Fibroblast of lung (primary cell): ENCODE measurements at regions not wholly inside any gene's neighbourhood (a gene's known extent, or its start where the extent isn't known, plus 50 kb on each side); places are given as distances from the start of the nearest gene placed in this dataset.

Experiments
- DNase-seq, 2 donors: peaks; one replicate each; pipeline versions ENCODE4 v3.0.0 to v3.0.0-alpha.2; 2010; ENCODE audit warnings: low read depth in 2 of 2
- H2AFZ ChIP-seq: 2 replicates; pipeline ENCODE4 v1.5.1; 2012; ENCODE audit warnings: low read length, control low read depth, inconsistent platforms
- H3K27ac ChIP-seq: 2 replicates; pipeline ENCODE4 v1.5.1; 2011; ENCODE audit warnings: low read length, control low read depth; ENCODE audit not compliant: insufficient read depth
- H3K27me3 ChIP-seq: 2 replicates; pipeline ENCODE4 v1.5.1; 2011; ENCODE audit warnings: mild to moderate bottlenecking, low read length; ENCODE audit not compliant: control insufficient read depth, insufficient read depth
- H3K36me3 ChIP-seq: 2 replicates; pipeline ENCODE4 v1.5.1; 2011; ENCODE audit warnings: low read length; ENCODE audit not compliant: control insufficient read depth, insufficient read depth
- H3K4me1 ChIP-seq: 2 replicates; pipeline ENCODE4 v1.5.1; 2011; ENCODE audit warnings: low read length; ENCODE audit not compliant: control insufficient read depth, insufficient read depth; ENCODE audit errors: extremely low read depth
- H3K4me2 ChIP-seq: 2 replicates; pipeline ENCODE4 v1.5.1; 2011; ENCODE audit warnings: low read length, control low read depth; ENCODE audit not compliant: insufficient read depth; ENCODE audit errors: extremely low read depth
- H3K4me3 ChIP-seq, 4 experiments: fragments of 200-600 bp in 1 of 4; sonication (generic) in 1 of 4; replicated peaks in 1 of 4; 2 replicates each; pipeline ENCODE4 v1.5.1; 2011 to 2016; ENCODE audit warnings: low read length in 4 of 4, low read depth in 3 of 4, mild to moderate bottlenecking in 3 of 4, control low read depth in 2 of 4, inconsistent platforms in 1 of 4, mixed read lengths in 1 of 4; ENCODE audit not compliant: insufficient read depth in 1 of 4; ENCODE audit errors: control extremely low read depth in 1 of 4
- H3K79me2 ChIP-seq: 2 replicates; pipeline ENCODE4 v1.5.1; 2012; ENCODE audit warnings: mild to moderate bottlenecking, low read length, inconsistent platforms; ENCODE audit not compliant: control insufficient read depth, insufficient read depth
- H3K9ac ChIP-seq: 2 replicates; pipeline ENCODE4 v1.5.1; 2011; ENCODE audit warnings: mild to moderate bottlenecking, low read length, control low read depth; ENCODE audit not compliant: insufficient read depth
- H3K9me3 ChIP-seq: 2 replicates; pipeline ENCODE4 v1.5.1; 2012; ENCODE audit warnings: low read depth, low read length; ENCODE audit not compliant: control insufficient read depth, insufficient read depth
- H4K20me1 ChIP-seq: 2 replicates; pipeline ENCODE4 v1.5.1; 2011; ENCODE audit warnings: low read length; ENCODE audit not compliant: control insufficient read depth, insufficient read depth; ENCODE audit errors: extremely low read depth
- CTCF ChIP-seq, 2 donors: IDR thresholded peaks in 1 of 2; conservative IDR thresholded peaks in 1 of 2; 1 replicate in 1 of 2; 2 replicates in 1 of 2; pipeline ENCODE4 v1.5.1; 2011 to 2012; ENCODE audit warnings: low read length in 2 of 2, control low read depth in 1 of 2, inconsistent platforms in 1 of 2, low read depth in 1 of 2, mild to moderate bottlenecking in 1 of 2
- EZH2 ChIP-seq: IDR thresholded peaks from 2 replicates; pipeline ENCODE4 v1.5.1; 2012; ENCODE audit warnings: low read length, control low read depth, mild to moderate bottlenecking; ENCODE audit errors: missing control alignments

GRCh38 chr16:58843675-58844074, 109.6 kb upstream of the GOT2 start:
- H2AFZ ChIP-seq, result no peak overlapping the region
- peak; percentile 14 to 15 for TF ChIP-seq CTCF (conservative IDR thresholded peaks at IDR 0.05 in 1 of 2, IDR thresholded peaks at IDR 0.05 in 1 of 2; ENCODE audit: low read depth in 1 of 2, low read length in 2 of 2)
- TF ChIP-seq EZH2, result no peak
- no peaks in the 10 kb centered on the region for H3K36me3 ChIP-seq
- no peaks in the 10 kb centered on the region for H3K9me3 ChIP-seq
- H4K20me1 ChIP-seq, result no peaks in the 10 kb centered on the region
- H3K4me1 ChIP-seq, result no peaks in the 10 kb centered on the region
- H3K27ac ChIP-seq, result no peak overlapping the region
- H3K27me3 ChIP-seq, result no peaks in the 10 kb centered on the region
- H3K9ac ChIP-seq, result no peak overlapping the region
- no peak overlapping the region for H3K4me3 ChIP-seq
- DNase-seq, result peak; percentile 33 to 49
- H3K4me2 ChIP-seq, result no peak overlapping the region
- no peaks in the 10 kb centered on the region for H3K79me2 ChIP-seq

DNA sequence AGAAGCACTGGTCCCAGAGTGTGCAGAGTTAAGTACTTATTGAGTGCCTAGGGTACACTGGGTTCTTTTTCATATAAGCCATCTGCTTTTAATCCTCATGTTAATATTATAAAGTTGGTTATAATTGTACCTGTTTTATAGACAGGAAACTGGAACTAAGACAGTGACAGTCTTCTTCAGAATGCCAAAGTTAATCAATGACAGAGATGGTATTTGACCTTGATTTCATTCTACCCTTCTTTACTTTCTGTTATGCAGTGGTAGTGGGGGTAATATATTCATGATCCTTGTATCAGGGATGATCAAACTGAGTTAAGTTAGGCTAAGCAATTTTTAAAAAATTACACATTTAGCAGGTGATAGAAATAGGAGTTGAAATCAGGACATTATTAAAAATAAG, 108.6 kb upstream of the GOT2 start:
- no peak overlapping the region for H3K27ac ChIP-seq
- no peaks in the 10 kb centered on the region for H3K9me3 ChIP-seq
- H3K4me2 ChIP-seq, result no peak overlapping the region
- no peak overlapping the region for H3K4me3 ChIP-seq
- TF ChIP-seq CTCF (conservative IDR thresholded peaks at IDR 0.05 in 1 of 2, IDR thresholded peaks at IDR 0.05 in 1 of 2; ENCODE audit: low read depth in 1 of 2, low read length in 2 of 2) (no peak), EZH2 (no peak)
- H2AFZ ChIP-seq, result no peak overlapping the region
- H3K27me3 ChIP-seq, result no peaks in the 10 kb centered on the region
- no peaks in the 10 kb centered on the region for H3K4me1 ChIP-seq
- no peak overlapping the region for H3K9ac ChIP-seq
- H4K20me1 ChIP-seq, result no peaks in the 10 kb centered on the region
- H3K36me3 ChIP-seq, result no peaks in the 10 kb centered on the region
- H3K79me2 ChIP-seq, result no peaks in the 10 kb centered on the region
- no peak for DNase-seq

- H3K27me3 ChIP-seq, result no peaks in the 10 kb centered on the region
- TF ChIP-seq EZH2 (no peak), CTCF (conservative IDR thresholded peaks at IDR 0.05 in 1 of 2, IDR thresholded peaks at IDR 0.05 in 1 of 2; ENCODE audit: low read depth in 1 of 2, low read length in 2 of 2) (no peak)
- H3K79me2 ChIP-seq, result no peaks in the 10 kb centered on the region
- H3K27ac ChIP-seq, result no peak overlapping the region
- H3K9me3 ChIP-seq, result no peaks in the 10 kb centered on the region
- H2AFZ ChIP-seq, result no peak overlapping the region
- H3K36me3 ChIP-seq, result no peaks in the 10 kb centered on the region
- no peak overlapping the region for H3K9ac ChIP-seq
- H3K4me3 ChIP-seq, result no peak overlapping the region
- H3K4me2 ChIP-seq, result no peak overlapping the region
- no peaks in the 10 kb centered on the region for H4K20me1 ChIP-seq
- H3K4me1 ChIP-seq, result no peaks in the 10 kb centered on the region
- no peak for DNase-seq
These were observed 108.0 kb upstream of the GOT2 start for GRCh38 chr16:58842156-58842555.
